Stimulated activated naive B cell treated with anti-CD40 and anti-IgM and Interleukin-4, amounts not matched to agents 10 μg/mL and 1 μg/mL and 100 μg/mL, for 72 hours (primary cell): ENCODE measurements at regions not wholly inside any gene's neighbourhood (a gene's known extent, or its start where the extent isn't known, plus 50 kb on each side); places are given as distances from the start of the nearest gene placed in this dataset.

Source experiments
- ATAC-seq, 2 donors: fragments of 150-1000 bp; cut with Tn5 transposase; replicated peaks; 2 replicates each; pipeline ENCODE4 v1.10.0; 2021; ENCODE audit warnings: moderate library complexity in 1 of 2
- DNase-seq: peaks from one replicate; pipeline ENCODE4 v3.0.0; 2021
- H3K27ac Mint-ChIP-seq: one replicate; pipeline ENCODE4 v1.8.0; 2022; ENCODE audit warnings: mild to moderate bottlenecking, mixed read lengths
- H3K27me3 Mint-ChIP-seq, 2 donors: one replicate each; pipeline ENCODE4 v1.8.0; 2022; ENCODE audit warnings: mixed read lengths in 2 of 2
- H3K36me3 Mint-ChIP-seq, 2 donors: one replicate each; pipeline ENCODE4 v1.8.0; 2022; ENCODE audit warnings: mixed read lengths in 2 of 2, mild to moderate bottlenecking in 1 of 2
- H3K4me1 Mint-ChIP-seq, 2 donors: one replicate each; pipeline ENCODE4 v1.8.0; 2022; ENCODE audit warnings: mixed read lengths in 2 of 2, mild to moderate bottlenecking in 1 of 2
- H3K4me3 Mint-ChIP-seq, 2 donors: one replicate each; pipeline ENCODE4 v1.8.0; 2022; ENCODE audit warnings: mild to moderate bottlenecking in 2 of 2, mixed read lengths in 2 of 2, moderate library complexity in 1 of 2
- H3K9me3 Mint-ChIP-seq, 2 donors: one replicate each; pipeline ENCODE4 v1.8.0; 2022; ENCODE audit warnings: mixed read lengths in 2 of 2, mild to moderate bottlenecking in 1 of 2

- no peaks in the 10 kb centered on the region for H3K4me1 Mint-ChIP-seq
- DNase-seq (no peak), ATAC-seq (no peak)
- H3K4me3 Mint-ChIP-seq = no peak overlapping the region
- peaks cover 0 to 4% of the 10 kb centered on the region in 2 donors for H3K9me3 Mint-ChIP-seq
- no peak overlapping the region for H3K27ac Mint-ChIP-seq
- peaks cover 0 to 5% of the 10 kb centered on the region in 2 donors for H3K27me3 Mint-ChIP-seq
- H3K36me3 Mint-ChIP-seq = no peaks in the 10 kb centered on the region
Measured at GRCh38 chr19:28019371-28019770, 1193.6 kb downstream of the UQCRFS1 start.

GRCh38 chr19:28018499-28018898 is 1194.5 kb downstream of the UQCRFS1 start:
- H3K9me3 Mint-ChIP-seq = peaks cover 0 to 4% of the 10 kb centered on the region in 2 donors
- ATAC-seq = no peak
- H3K27ac Mint-ChIP-seq = no peak overlapping the region
- H3K27me3 Mint-ChIP-seq = peaks cover 0 to 5% of the 10 kb centered on the region in 2 donors
- DNase-seq = no peak
- H3K4me1 Mint-ChIP-seq = no peaks in the 10 kb centered on the region
- H3K4me3 Mint-ChIP-seq = no peak overlapping the region
- no peaks in the 10 kb centered on the region for H3K36me3 Mint-ChIP-seq

- ATAC-seq (no peak), DNase-seq (no peak)
- Mint-ChIP-seq H3K36me3 (no peaks in the 10 kb centered on the region), H3K27ac (no peak overlapping the region), H3K9me3 (peaks cover 0 to 4% of the 10 kb centered on the region in 2 donors), H3K4me1 (no peaks in the 10 kb centered on the region), H3K27me3 (peaks cover 0 to 5% of the 10 kb centered on the region in 2 donors), H3K4me3 (no peak overlapping the region)
Measured at GRCh38 chr19:28014615-28015405, 1198.1 kb downstream of the UQCRFS1 start.

GRCh38 chr19:28012361-28012760 is 1200.6 kb downstream of the UQCRFS1 start:
- H3K27me3 Mint-ChIP-seq = peaks cover 0 to 2% of the 10 kb centered on the region in 2 donors
- peaks cover 8% of the 10 kb centered on the region in 2 donors for H3K9me3 Mint-ChIP-seq
- H3K4me3 Mint-ChIP-seq = no peak overlapping the region
- H3K4me1 Mint-ChIP-seq = no peaks in the 10 kb centered on the region
- no peak overlapping the region for H3K27ac Mint-ChIP-seq
- H3K36me3 Mint-ChIP-seq = no peaks in the 10 kb centered on the region
- no peak for ATAC-seq
- no peak for DNase-seq

GRCh38 chr19:28010656-28011055 is 1202.3 kb downstream of the UQCRFS1 start:
- Mint-ChIP-seq H3K4me3 (no peak overlapping the region), H3K4me1 (no peaks in the 10 kb centered on the region), H3K9me3 (peaks cover 7 to 8% of the 10 kb centered on the region in 2 donors), H3K36me3 (no peaks in the 10 kb centered on the region), H3K27me3 (no peaks in the 10 kb centered on the region), H3K27ac (no peak overlapping the region)
- ATAC-seq (no peak), DNase-seq (no peak)

GRCh38 chr19:28009696-28010095 is 1203.3 kb downstream of the UQCRFS1 start:
- DNase-seq (no peak), ATAC-seq (no peak)
- Mint-ChIP-seq H3K27ac (no peak overlapping the region), H3K36me3 (no peaks in the 10 kb centered on the region), H3K9me3 (peaks cover 7 to 8% of the 10 kb centered on the region in 2 donors), H3K4me1 (no peaks in the 10 kb centered on the region), H3K4me3 (no peak overlapping the region), H3K27me3 (no peaks in the 10 kb centered on the region)

- DNase-seq (no peak), ATAC-seq (no peak)
- Mint-ChIP-seq H3K9me3 (peaks cover 7 to 8% of the 10 kb centered on the region in 2 donors), H3K27me3 (no peaks in the 10 kb centered on the region), H3K36me3 (no peaks in the 10 kb centered on the region), H3K27ac (no peak overlapping the region), H3K4me1 (no peaks in the 10 kb centered on the region), H3K4me3 (no peak overlapping the region)
Measured at GRCh38 chr19:28008695-28009094, 1204.3 kb downstream of the UQCRFS1 start.

- Mint-ChIP-seq H3K4me3 (no peak overlapping the region), H3K27me3 (no peaks in the 10 kb centered on the region), H3K36me3 (no peaks in the 10 kb centered on the region), H3K27ac (no peak overlapping the region), H3K9me3 (peaks cover 3 to 6% of the 10 kb centered on the region in 2 donors), H3K4me1 (no peaks in the 10 kb centered on the region)
- DNase-seq (no peak), ATAC-seq (no peak)
Measured at GRCh38 chr19:28003543-28003942, 1209.4 kb downstream of the UQCRFS1 start.

GRCh38 chr19:27997069-27997468 is 1215.9 kb downstream of the UQCRFS1 start:
- no peaks in the 10 kb centered on the region for H3K4me1 Mint-ChIP-seq
- no peaks in the 10 kb centered on the region for H3K27me3 Mint-ChIP-seq
- no peak overlapping the region for H3K4me3 Mint-ChIP-seq

GRCh38 chr19:27993619-27994570 is 1219.1 kb downstream of the UQCRFS1 start:
- Mint-ChIP-seq H3K27ac (no peak overlapping the region), H3K36me3 (no peaks in the 10 kb centered on the region), H3K4me3 (no peak overlapping the region), H3K27me3 (no peaks in the 10 kb centered on the region), H3K9me3 (peaks cover 0 to 2% of the 10 kb centered on the region in 2 donors), H3K4me1 (no peaks in the 10 kb centered on the region)
- no peak for ATAC-seq
- no peak for DNase-seq

More at GRCh38 chr19:27997069-27997468, 1215.9 kb downstream of the UQCRFS1 start:
- ATAC-seq (no peak), DNase-seq (no peak)
- H3K36me3 Mint-ChIP-seq = no peaks in the 10 kb centered on the region
- no peak overlapping the region for H3K27ac Mint-ChIP-seq
- H3K9me3 Mint-ChIP-seq = peaks cover 2 to 5% of the 10 kb centered on the region in 2 donors

- Mint-ChIP-seq H3K27ac (no peak overlapping the region), H3K4me1 (no peaks in the 10 kb centered on the region), H3K27me3 (no peaks in the 10 kb centered on the region), H3K4me3 (no peak overlapping the region), H3K36me3 (no peaks in the 10 kb centered on the region), H3K9me3 (no peaks in the 10 kb centered on the region)
- ATAC-seq (no peak), DNase-seq (no peak)
Measured at GRCh38 chr19:27986299-27986698, 1226.7 kb downstream of the UQCRFS1 start.

GRCh38 chr19:27975419-27976005 is 1237.4 kb downstream of the UQCRFS1 start:
- DNase-seq = no peak
- H3K36me3 Mint-ChIP-seq = no peaks in the 10 kb centered on the region
- no peaks in the 10 kb centered on the region for H3K27me3 Mint-ChIP-seq
- peaks cover 0 to 3% of the 10 kb centered on the region in 2 donors for H3K9me3 Mint-ChIP-seq
- no peaks in the 10 kb centered on the region for H3K4me1 Mint-ChIP-seq
- H3K27ac Mint-ChIP-seq = no peak overlapping the region
- ATAC-seq = no peak
- no peak overlapping the region for H3K4me3 Mint-ChIP-seq

GRCh38 chr19:27974082-27974513 is 1238.9 kb downstream of the UQCRFS1 start:
- H3K36me3 Mint-ChIP-seq = no peaks in the 10 kb centered on the region
- peaks cover 0 to 2% of the 10 kb centered on the region in 2 donors for H3K9me3 Mint-ChIP-seq
- ATAC-seq (peak; percentile 58 to 61), DNase-seq (no peak)
- H3K4me3 Mint-ChIP-seq = no peak overlapping the region
- no peak overlapping the region for H3K27ac Mint-ChIP-seq
- H3K27me3 Mint-ChIP-seq = no peaks in the 10 kb centered on the region
- H3K4me1 Mint-ChIP-seq = no peaks in the 10 kb centered on the region

- no peaks in the 10 kb centered on the region for H3K9me3 Mint-ChIP-seq
- ATAC-seq (no peak), DNase-seq (no peak)
- no peak overlapping the region for H3K4me3 Mint-ChIP-seq
- H3K27ac Mint-ChIP-seq = no peak overlapping the region
- no peaks in the 10 kb centered on the region for H3K36me3 Mint-ChIP-seq
- peaks cover 0 to under 1% of the 10 kb centered on the region in 2 donors for H3K27me3 Mint-ChIP-seq
- no peaks in the 10 kb centered on the region for H3K4me1 Mint-ChIP-seq
Measured at GRCh38 chr19:27972291-27973040, 1240.5 kb downstream of the UQCRFS1 start.
